Upper lobe of left lung (tissue), 6 donors: ENCODE measurements at regions not wholly inside any gene's neighbourhood (a gene's known extent, or its start where the extent isn't known, plus 50 kb on each side); places are given as distances from the start of the nearest gene placed in this dataset.
A peak's percentile ranks its signal among the peaks of the same experiment; 100 is the strongest.

Experiments used
- ATAC-seq, 2 donors: fragments of 200-7000 bp; cut with Tn5 transposase; one replicate each; pipeline ENCODE4 v1.9.1; 2022; ENCODE audit warnings: mild to moderate bottlenecking in 2 of 2, moderate library complexity in 2 of 2; ENCODE audit not compliant: low FRiP score in 2 of 2
- DNase-seq, 2 donors: peaks; one replicate each; pipeline ENCODE4 v3.0.0-alpha.2; 2019 to 2020
- H3K27ac ChIP-seq, 4 donors: fragments of 200-600 bp; sonication (generic); one replicate each; pipeline ENCODE4 v1.5.1; 2016 to 2019
- H3K27me3 ChIP-seq, 4 donors: fragments of 200-600 bp; sonication (generic); one replicate each; pipeline ENCODE4 v1.5.1; 2017 to 2019
- H3K36me3 ChIP-seq, 4 donors: fragments of 200-600 bp; sonication (generic); one replicate each; pipeline ENCODE4 v1.5.1; 2016 to 2019
- H3K4me1 ChIP-seq, 4 donors: fragments of 200-600 bp; sonication (generic); one replicate each; pipeline ENCODE4 v1.5.1; 2018 to 2019
- H3K4me3 ChIP-seq, 4 donors: fragments of 200-600 bp; sonication (generic); one replicate each; pipeline ENCODE4 v1.5.1; 2017 to 2019; ENCODE audit warnings: mild to moderate bottlenecking in 2 of 4, moderate library complexity in 1 of 4
- H3K9me3 ChIP-seq, 4 donors: fragments of 200-600 bp; sonication (generic); one replicate each; pipeline ENCODE4 v1.5.1; 2018 to 2019
- CTCF ChIP-seq, 6 experiments: fragments of 450-650 bp in 4 of 6; fragments of 200-600 bp in 2 of 6; sonication (generic) in 2 of 6; IDR thresholded peaks; one replicate each; pipeline ENCODE4 v1.5.1; 2016 to 2019; ENCODE audit warnings: antibody characterized with exemption in 6 of 6
- EP300 ChIP-seq, 4 donors: sonication (generic); formaldehyde crosslinking; IDR thresholded peaks; one replicate each; pipeline ENCODE4 v1.5.1; 2017; ENCODE audit warnings: antibody characterized with exemption in 4 of 4, control low read depth in 2 of 4
- POLR2A ChIP-seq, 4 donors: fragments of 450-650 bp; IDR thresholded peaks; one replicate each; pipeline ENCODE4 v1.5.1; 2016 to 2017; ENCODE audit warnings: antibody characterized with exemption in 4 of 4, mild to moderate bottlenecking in 2 of 4
- POLR2AphosphoS5 ChIP-seq, 2 donors: sonication (generic); formaldehyde crosslinking; IDR thresholded peaks; one replicate each; pipeline ENCODE4 v1.5.1; 2017; ENCODE audit warnings: antibody characterized with exemption in 2 of 2
- WGBS, 2 donors: methylation state at CpG; one replicate each; pipeline ENCODE4 v1.1.5; 2017 to 2018; 5-methylcytosine and 5-hydroxymethylcytosine counted together
- donor health status: DM: no; HTN: no; CAD: no; lungs with moderate emphysema.
- donor health status: DM: no; HTN: yes; CAD: no; lungs with severe emphysema.

GRCh38 chr10:129031844-129032150 is 435.2 kb upstream of the MGMT start:
- Histone ChIP-seq H3K27ac (no peak overlapping the region), H3K9me3 (no peaks in the 10 kb centered on the region), H3K27me3 (no peaks in the 10 kb centered on the region), H3K36me3 (no peaks in the 10 kb centered on the region), H3K4me3 (no peak overlapping the region), H3K4me1 (peaks cover 0 to 3% (median 0%) of the 10 kb centered on the region in 4 donors)
- ATAC-seq, result no peak
- TF ChIP-seq POLR2A (IDR thresholded peaks at IDR 0.05), result no peak
- no peak for TF ChIP-seq EP300 (IDR thresholded peaks at IDR 0.05)
- TF ChIP-seq POLR2AphosphoS5 (IDR thresholded peaks at IDR 0.05), result no peak
- TF ChIP-seq CTCF (IDR thresholded peaks at IDR 0.05), result no peak
- no peak for DNase-seq
- 0% methylated on average over 2 of the region's 2 CpGs for WGBS, 2 donors

GRCh38 chr10:129032372-129033313 is 434.4 kb upstream of the MGMT start:
- Histone ChIP-seq H3K4me1 (peaks cover 0 to 3% (median 0%) of the 10 kb centered on the region in 4 donors), H3K27ac (no peak overlapping the region), H3K4me3 (no peak overlapping the region), H3K36me3 (no peaks in the 10 kb centered on the region), H3K27me3 (no peaks in the 10 kb centered on the region), H3K9me3 (no peaks in the 10 kb centered on the region)
- ATAC-seq, result no peak
- WGBS, 2 donors, result 77 to 80% methylated on average over 28 of the region's 28 CpGs
- no peak for TF ChIP-seq CTCF (IDR thresholded peaks at IDR 0.05)
- no peak for TF ChIP-seq POLR2AphosphoS5 (IDR thresholded peaks at IDR 0.05)
- no peak for TF ChIP-seq EP300 (IDR thresholded peaks at IDR 0.05)
- TF ChIP-seq POLR2A (IDR thresholded peaks at IDR 0.05), result no peak
- peak in 1 of 2 donors; percentile 59 for DNase-seq

GRCh38 chr10:129033340-129033739 is 433.7 kb upstream of the MGMT start:
- H3K4me3 ChIP-seq, result no peak overlapping the region
- H3K27me3 ChIP-seq, result no peaks in the 10 kb centered on the region
- H3K27ac ChIP-seq, result no peak overlapping the region
- no peaks in the 10 kb centered on the region for H3K36me3 ChIP-seq
- H3K9me3 ChIP-seq, result no peaks in the 10 kb centered on the region
- WGBS, 2 donors, result 84% methylated on average over 8 of the region's 8 CpGs
- DNase-seq, result no peak
- peaks cover 0 to 3% (median 0%) of the 10 kb centered on the region in 4 donors for H3K4me1 ChIP-seq
- no peak for ATAC-seq
- no peak for TF ChIP-seq EP300 (IDR thresholded peaks at IDR 0.05)
- TF ChIP-seq POLR2AphosphoS5 (IDR thresholded peaks at IDR 0.05), result no peak
- no peak for TF ChIP-seq POLR2A (IDR thresholded peaks at IDR 0.05)
- TF ChIP-seq CTCF (IDR thresholded peaks at IDR 0.05), result no peak

GRCh38 chr10:129033790-129034272 is 433.2 kb upstream of the MGMT start:
- Histone ChIP-seq H3K9me3 (no peaks in the 10 kb centered on the region), H3K27ac (no peak overlapping the region), H3K4me1 (peaks cover 0 to 3% (median 0%) of the 10 kb centered on the region in 4 donors), H3K4me3 (no peak overlapping the region), H3K27me3 (no peaks in the 10 kb centered on the region), H3K36me3 (no peaks in the 10 kb centered on the region)
- no peak for TF ChIP-seq POLR2AphosphoS5 (IDR thresholded peaks at IDR 0.05)
- TF ChIP-seq EP300 (IDR thresholded peaks at IDR 0.05), result no peak
- TF ChIP-seq POLR2A (IDR thresholded peaks at IDR 0.05), result no peak
- TF ChIP-seq CTCF (IDR thresholded peaks at IDR 0.05), result no peak
- DNase-seq (peak in 1 of 2 donors; percentile 81), ATAC-seq (no peak)
- 52 to 57% methylated on average over 14 of the region's 14 CpGs for WGBS, 2 donors
